K562 (cell line): ENCODE measurements at regions not wholly inside any gene's neighbourhood (a gene's known extent, or its start where the extent isn't known, plus 50 kb on each side); places are given as distances from the start of the nearest gene placed in this dataset.

Experiments used
- FUS ChIP-seq: fragments of 200-400 bp; formaldehyde crosslinking; optimal IDR thresholded peaks from 2 replicates; pipeline ENCODE3; 2017; ENCODE audit warnings: low read depth, low read length
- HNRNPK ChIP-seq: fragments of 200-400 bp; formaldehyde crosslinking; IDR thresholded peaks from one replicate; pipeline ENCODE4 v1.6.1; 2018; ENCODE audit warnings: mild to moderate bottlenecking, low read depth, low read length; ENCODE audit not compliant: poor library complexity, severe bottlenecking
- MGA ChIP-seq: fragments of 450-650 bp; IDR thresholded peaks from 2 replicates; pipeline ENCODE4 v1.6.1; 2016; ENCODE audit warnings: mild to moderate bottlenecking, moderate library complexity
- ZBTB1 ChIP-seq: sonication (generic); formaldehyde crosslinking; IDR thresholded peaks from 2 replicates; pipeline ENCODE4 v1.8.1; 2023; ENCODE audit warnings: missing genetic modification reagents, low read depth, mild to moderate bottlenecking, borderline replicate concordance
- ZNF224 ChIP-seq: sonication (generic); formaldehyde crosslinking; IDR thresholded peaks from 2 replicates; pipeline ENCODE4 v1.8.0; 2022; ENCODE audit warnings: mild to moderate bottlenecking, missing genetic modification reagents
- ZNF41 ChIP-seq: fragments of 250-450 bp; sonication (Bioruptor Pico); conservative IDR thresholded peaks from 2 replicates; pipeline ENCODE4 v1.4.0; 2020; ENCODE audit warnings: mild to moderate bottlenecking
- ZNF695 ChIP-seq: fragments of 450-650 bp; formaldehyde crosslinking; IDR thresholded peaks from 2 replicates; pipeline ENCODE4 v1.4.0; 2020; ENCODE audit warnings: mild to moderate bottlenecking, moderate library complexity

DNA sequence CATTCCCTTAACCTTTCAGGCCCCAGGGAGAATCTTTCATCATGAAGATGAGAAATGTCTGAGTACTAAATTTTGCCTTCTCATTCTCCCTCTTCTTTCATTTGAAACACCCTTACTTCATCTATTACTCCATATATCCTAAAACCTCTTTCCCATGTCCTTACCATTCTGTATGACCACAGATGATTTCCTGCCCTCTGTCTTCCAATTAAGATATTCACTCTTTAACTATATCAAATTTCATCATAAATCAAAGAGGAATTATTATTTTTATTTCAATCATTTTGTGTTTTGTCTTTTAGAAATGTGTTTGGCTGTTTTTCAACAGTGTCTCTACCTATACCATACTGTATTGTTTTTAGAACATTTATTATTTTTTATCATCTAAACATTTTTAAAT lies 964.9 kb upstream of the KLHL29 start (continued):
- TF ChIP-seq MGA (no peak), ZBTB1 (CRISPR knock-in tag) (no peak), ZNF41 (no peak), ZNF695 (CRISPR knock-in tag) (no peak), HNRNPK (no peak), FUS (no peak), ZNF224 (CRISPR knock-in tag) (no peak)
